WTC11 (cell line): ENCODE measurements at regions not wholly inside any gene's neighbourhood (a gene's known extent, or its start where the extent isn't known, plus 50 kb on each side); places are given as distances from the start of the nearest gene placed in this dataset.

Source experiments
- ATAC-seq: fragments of 200-7000 bp; cut with Tn5 transposase; 2 replicates; pipeline ENCODE4 v1.10.0; 2021; ENCODE audit warnings: mild to moderate bottlenecking, moderate library complexity
- CTCF ChIA-PET: fragments of 300-600 bp; sonication (Branson Sonifier 250); formaldehyde crosslinking; loops from one replicate; lab custom pipeline; 2021; ENCODE audit warnings: antibody characterized with exemption; lab: Charles Lee
- POLR2A ChIA-PET: fragments of 350-600 bp; sonication (Branson Sonifier 250); formaldehyde crosslinking; loops from one replicate; lab custom pipeline; 2021; ENCODE audit warnings: antibody characterized with exemption; lab: Charles Lee
- DNase-seq: peaks from one replicate; pipeline ENCODE4 v3.0.0; 2021; ENCODE audit warnings: low spot score
- H3K27ac Mint-ChIP-seq: 2 replicates; pipeline ENCODE4 v1.8.0; 2021; ENCODE audit warnings: mixed read lengths
- H3K27me3 Mint-ChIP-seq: 2 replicates; pipeline ENCODE4 v1.8.0; 2021; ENCODE audit warnings: low read depth, mild to moderate bottlenecking, moderate library complexity, mixed read lengths
- H3K36me3 Mint-ChIP-seq: 2 replicates; pipeline ENCODE4 v1.8.0; 2021; ENCODE audit warnings: mixed read lengths
- H3K4me1 Mint-ChIP-seq: 2 replicates; pipeline ENCODE4 v1.8.0; 2022; ENCODE audit warnings: mixed read lengths
- H3K4me3 Mint-ChIP-seq: 2 replicates; pipeline ENCODE4 v1.8.0; 2021; ENCODE audit warnings: mild to moderate bottlenecking, moderate library complexity, mixed read lengths
- H3K9me3 Mint-ChIP-seq: 2 replicates; pipeline ENCODE4 v1.8.0; 2021; ENCODE audit warnings: mixed read lengths
- AFF4 ChIP-seq: sonication (generic); formaldehyde crosslinking; IDR thresholded peaks from 2 replicates; pipeline ENCODE4 v1.8.1; 2023; ENCODE audit warnings: mild to moderate bottlenecking, missing genetic modification reagents, borderline replicate concordance
- ATF1 ChIP-seq: sonication (generic); formaldehyde crosslinking; IDR thresholded peaks from 2 replicates; pipeline ENCODE4 v1.8.1; 2023; ENCODE audit warnings: mild to moderate bottlenecking, moderate library complexity, missing genetic modification reagents
- E2F4 ChIP-seq: sonication (generic); formaldehyde crosslinking; IDR thresholded peaks from 2 replicates; pipeline ENCODE4 v1.8.1; 2022; ENCODE audit warnings: low read depth, mild to moderate bottlenecking, moderate library complexity, missing genetic modification reagents, borderline replicate concordance
- GRHL2 ChIP-seq: fragments of 250-450 bp; sonication (Bioruptor Pico); IDR thresholded peaks from 2 replicates; pipeline ENCODE4 v1.8.0; 2022; ENCODE audit warnings: mild to moderate bottlenecking, moderate library complexity; ENCODE audit not compliant: insufficient replicate concordance, severe bottlenecking
- IRF2 ChIP-seq: sonication (generic); formaldehyde crosslinking; IDR thresholded peaks from 2 replicates; pipeline ENCODE4 v1.8.0; 2022; ENCODE audit warnings: low read depth, missing genetic modification reagents, borderline replicate concordance
- JUN ChIP-seq: sonication (generic); formaldehyde crosslinking; IDR thresholded peaks from 2 replicates; pipeline ENCODE4 v1.8.0; 2023; ENCODE audit warnings: mild to moderate bottlenecking, missing genetic modification reagents
- NFYB ChIP-seq: sonication (generic); formaldehyde crosslinking; conservative IDR thresholded peaks from 2 replicates; pipeline ENCODE4 v1.8.0; 2022; ENCODE audit warnings: low read depth, missing genetic modification reagents
- NR3C1 ChIP-seq: sonication (generic); formaldehyde crosslinking; conservative IDR thresholded peaks from 2 replicates; pipeline ENCODE4 v1.8.1; 2023; ENCODE audit warnings: low read depth, mild to moderate bottlenecking, missing genetic modification reagents
- PRDM15 ChIP-seq: sonication (generic); formaldehyde crosslinking; IDR thresholded peaks from 2 replicates; pipeline ENCODE4 v1.8.0; 2022; ENCODE audit warnings: missing genetic modification reagents
- RORB ChIP-seq: fragments of 250-450 bp; sonication (Bioruptor Pico); IDR thresholded peaks from 2 replicates; pipeline ENCODE4 v1.9.0; 2021; ENCODE audit warnings: mild to moderate bottlenecking
- SMAD4 ChIP-seq: sonication (generic); formaldehyde crosslinking; IDR thresholded peaks from 2 replicates; pipeline ENCODE4 v1.8.0; 2022; ENCODE audit warnings: mild to moderate bottlenecking, missing genetic modification reagents
- TCF7 ChIP-seq: sonication (generic); formaldehyde crosslinking; IDR thresholded peaks from 2 replicates; pipeline ENCODE4 v1.8.0; 2022; ENCODE audit warnings: mild to moderate bottlenecking, low read depth, missing genetic modification reagents, moderate library complexity
- TEAD4 ChIP-seq: sonication (generic); formaldehyde crosslinking; IDR thresholded peaks from 2 replicates; pipeline ENCODE4 v1.8.0; 2022; ENCODE audit warnings: mild to moderate bottlenecking, missing genetic modification reagents
- ZBTB43 ChIP-seq: sonication (generic); formaldehyde crosslinking; IDR thresholded peaks from 2 replicates; pipeline ENCODE4 v1.8.1; 2023; ENCODE audit warnings: mild to moderate bottlenecking, missing genetic modification reagents
- ZNF263 ChIP-seq: sonication (generic); formaldehyde crosslinking; IDR thresholded peaks from 2 replicates; pipeline ENCODE4 v1.8.1; 2022; ENCODE audit warnings: low read depth, mild to moderate bottlenecking, moderate library complexity, missing genetic modification reagents
- ZNF512 ChIP-seq: sonication (generic); formaldehyde crosslinking; IDR thresholded peaks from 2 replicates; pipeline ENCODE4 v1.8.1; 2022; ENCODE audit warnings: missing genetic modification reagents, borderline replicate concordance
- ZSCAN18 ChIP-seq: fragments of 250-450 bp; sonication (Bioruptor Pico); IDR thresholded peaks from 2 replicates; pipeline ENCODE4 v2.1.2; 2022; ENCODE audit warnings: mild to moderate bottlenecking, moderate library complexity

GRCh38 chr3:135690664-135691063 is 274.9 kb upstream of the PPP2R3A start:
- CTCF ChIA-PET: no interaction called here
- DNase-seq: no peak
- Mint-ChIP-seq H3K27me3 (no peaks in the 10 kb centered on the region), H3K4me1 (peaks cover 13% of the 10 kb centered on the region)
- TF ChIP-seq TEAD4 (CRISPR knock-in tag) (no peak), NFYB (no peak), JUN (no peak), TCF7 (CRISPR knock-in tag) (no peak), ATF1 (CRISPR knock-in tag) (no peak), NR3C1 (CRISPR knock-in tag) (no peak)
- TF ChIP-seq, all 79 proteins: peak for 0
- ATAC-seq: no peak
- POLR2A ChIA-PET: no interaction called here
- no peak overlapping the region for H3K27ac Mint-ChIP-seq
- H3K9me3 Mint-ChIP-seq: 0 out of 2 replicates have a peak, but pooled peaks cover 3% of the 10 kb centered on the region
- no peaks in the 10 kb centered on the region for H3K36me3 Mint-ChIP-seq
- no peak overlapping the region for H3K4me3 Mint-ChIP-seq

- no peaks in the 10 kb centered on the region for H3K36me3 Mint-ChIP-seq
- H3K4me1 Mint-ChIP-seq: peaks cover 13% of the 10 kb centered on the region
- POLR2A ChIA-PET: no interaction called here
- DNase-seq (no peak), ATAC-seq (no peak)
- TF ChIP-seq ZBTB43 (CRISPR knock-in tag) (no peak), SMAD4 (CRISPR knock-in tag) (no peak), ZNF263 (CRISPR knock-in tag) (no peak), AFF4 (CRISPR knock-in tag) (no peak), IRF2 (CRISPR knock-in tag) (no peak), ZNF512 (CRISPR knock-in tag) (no peak), ZSCAN18 (CRISPR knock-in tag) (no peak), GRHL2 (CRISPR knock-in tag) (no peak), RORB (CRISPR knock-in tag) (no peak), PRDM15 (CRISPR knock-in tag) (no peak), E2F4 (CRISPR knock-in tag) (no peak)
- no peak overlapping the region for H3K27ac Mint-ChIP-seq
- no peaks in the 10 kb centered on the region for H3K27me3 Mint-ChIP-seq
- 0 out of 2 replicates have a peak, but pooled peaks cover 3% of the 10 kb centered on the region for H3K9me3 Mint-ChIP-seq
- CTCF ChIA-PET: no interaction called here
- no peak overlapping the region for H3K4me3 Mint-ChIP-seq
Measured at GRCh38 chr3:135691240-135691639, 274.3 kb upstream of the PPP2R3A start.
